ENCODE measurements at regions not wholly inside any gene's neighbourhood (a gene's known extent, or its start where the extent isn't known, plus 50 kb on each side); places are given as distances from the start of the nearest gene placed in this dataset.
"Not testable (repeated sequence)": the region's sequence is repeated elsewhere in the genome, so short reads cannot be mapped to it uniquely, and the experiment has no call there.

- no peak for DNase-seq (ENCODE audit: extremely low read depth in 1 of 2, low read depth in 1 of 2)
These were observed 344.2 kb upstream of the CCNH start for GRCh38 chr5:87756951-87757350.

- no peak for DNase-seq (ENCODE audit: extremely low read depth in 1 of 2, low read depth in 1 of 2)
These were observed 342.6 kb upstream of the CCNH start for GRCh38 chr5:87755360-87755759.

GRCh38 chr5:87754009-87754757 is 341.5 kb upstream of the CCNH start:
- no peak for DNase-seq (ENCODE audit: extremely low read depth in 1 of 2, low read depth in 1 of 2)

DNA sequence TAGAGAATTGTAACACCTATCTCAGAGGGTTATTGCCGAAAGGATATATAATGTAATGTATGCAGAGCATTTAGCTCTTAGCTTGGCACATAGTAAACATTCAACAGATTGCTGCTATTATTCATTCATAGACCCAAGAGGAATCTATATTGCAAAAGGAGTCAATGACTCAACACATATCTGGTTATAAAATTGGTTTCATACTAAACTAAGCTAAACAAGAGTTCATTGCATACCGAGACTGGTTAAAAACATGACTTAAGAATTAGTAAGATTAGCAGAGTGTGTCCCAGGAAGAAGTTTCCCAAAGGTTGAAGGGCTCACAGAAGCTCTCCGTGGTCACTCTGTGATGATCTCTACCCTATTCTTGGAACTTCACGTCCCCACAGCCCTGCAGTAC is 339.6 kb upstream of the CCNH start:
- DNase-seq (ENCODE audit: extremely low read depth in 1 of 2, low read depth in 1 of 2), result no peak

GRCh38 chr5:87751824-87752223 is 339.1 kb upstream of the CCNH start:
- DNase-seq (ENCODE audit: extremely low read depth in 1 of 2, low read depth in 1 of 2), result no peak

DNA sequence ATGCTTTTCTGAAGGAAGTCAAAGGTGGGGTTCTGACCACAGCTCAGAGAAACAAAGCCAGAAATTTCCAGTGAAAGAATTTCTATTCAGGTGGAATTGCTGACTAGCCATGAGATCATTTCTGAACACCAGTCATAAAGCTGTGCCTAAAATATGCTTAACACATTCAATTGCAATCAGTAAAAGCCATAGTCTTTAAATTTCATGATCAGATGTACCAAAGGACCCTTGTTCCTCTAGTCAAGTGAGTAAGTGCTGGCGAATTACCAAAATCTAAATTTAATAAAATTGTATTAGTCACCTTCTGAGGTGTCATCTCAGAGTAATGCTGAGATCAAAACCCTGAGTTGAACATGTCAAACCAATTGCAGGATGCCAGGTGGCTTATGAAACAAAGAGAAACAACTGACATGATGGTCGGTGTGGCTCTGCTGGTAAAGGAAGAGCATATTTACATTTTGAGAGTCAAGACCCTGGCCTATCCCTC is 334.2 kb upstream of the CCNH start:
- no peak for DNase-seq (ENCODE audit: extremely low read depth in 1 of 2, low read depth in 1 of 2)

- no peak for DNase-seq (ENCODE audit: extremely low read depth in 1 of 2, low read depth in 1 of 2)
These were observed 333.6 kb upstream of the CCNH start for GRCh38 chr5:87746341-87746740.

DNA sequence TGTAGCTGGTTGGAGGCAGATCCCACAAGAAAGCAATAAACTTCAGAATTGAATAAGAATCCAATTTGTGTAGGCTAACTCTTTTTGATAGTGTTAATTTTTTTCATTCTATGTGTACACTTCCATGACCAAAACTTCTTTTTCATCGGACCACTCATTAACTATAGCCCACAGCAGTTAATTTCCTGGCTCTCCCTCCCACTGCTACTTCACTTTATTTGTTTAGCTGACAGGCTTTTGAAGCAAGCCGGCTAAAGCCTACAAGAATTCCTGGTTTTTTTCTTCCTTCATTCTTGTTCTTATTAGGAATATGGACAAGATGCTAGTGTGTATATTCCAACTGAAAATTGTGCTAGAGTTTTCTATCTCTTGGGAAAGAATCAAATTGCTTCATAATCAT is 329.2 kb upstream of the CCNH start:
- no peak for DNase-seq (ENCODE audit: extremely low read depth in 1 of 2, low read depth in 1 of 2)

DNA sequence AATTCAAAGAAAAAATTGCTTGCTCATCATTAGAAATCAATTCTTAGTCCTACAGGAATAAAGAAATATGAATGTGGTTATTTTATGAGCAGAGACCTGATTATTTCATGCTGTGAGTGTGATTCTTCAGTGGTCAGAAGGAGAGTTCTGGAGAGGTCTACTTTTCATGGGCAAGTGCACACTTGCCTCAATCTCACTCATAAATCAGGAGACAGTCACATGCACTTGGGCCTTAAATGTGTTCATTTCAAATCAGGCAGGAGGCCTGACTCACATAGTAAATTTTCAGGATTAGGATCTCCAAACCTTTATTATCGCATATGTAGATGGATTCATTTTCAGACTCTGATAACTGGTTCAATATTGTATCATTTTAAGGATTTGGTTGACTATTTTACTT is 323.2 kb upstream of the CCNH start:
- DNase-seq (ENCODE audit: extremely low read depth in 1 of 2, low read depth in 1 of 2), result no peak

GRCh38 chr5:87733897-87734296 is 321.2 kb upstream of the CCNH start:
- DNase-seq (ENCODE audit: extremely low read depth in 1 of 2, low read depth in 1 of 2), result no peak

- no peak for DNase-seq (ENCODE audit: extremely low read depth in 1 of 2, low read depth in 1 of 2)
These were observed 320.4 kb upstream of the CCNH start for GRCh38 chr5:87732875-87733768.

DNA sequence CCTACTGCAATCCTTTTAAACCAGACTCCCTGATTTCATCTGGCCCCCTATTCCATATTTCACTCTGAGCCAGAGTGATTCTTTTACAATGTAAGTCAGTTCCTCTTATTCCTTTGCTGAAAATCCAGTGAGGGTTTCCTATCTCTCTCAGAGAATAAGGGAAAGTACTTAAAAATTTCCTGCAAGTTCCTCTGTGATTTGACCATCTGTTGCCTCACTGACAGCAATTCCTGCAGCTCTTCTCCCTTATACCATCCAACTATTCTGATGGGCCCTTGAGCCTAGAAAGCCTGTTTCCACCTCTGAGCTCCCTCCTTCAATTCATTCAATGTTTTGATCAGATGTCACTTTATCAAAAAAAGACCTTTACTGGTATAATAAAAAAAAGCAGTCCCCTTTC is 317.1 kb upstream of the CCNH start:
- no peak for DNase-seq (ENCODE audit: extremely low read depth in 1 of 2, low read depth in 1 of 2)

- DNase-seq (ENCODE audit: extremely low read depth in 1 of 2, low read depth in 1 of 2), result no peak
These were observed 309.6 kb upstream of the CCNH start for GRCh38 chr5:87722286-87722685.

- not testable (repeated sequence) for DNase-seq (ENCODE audit: extremely low read depth in 1 of 2, low read depth in 1 of 2)
These were observed 305.6 kb upstream of the CCNH start for GRCh38 chr5:87718224-87718925.

DNA sequence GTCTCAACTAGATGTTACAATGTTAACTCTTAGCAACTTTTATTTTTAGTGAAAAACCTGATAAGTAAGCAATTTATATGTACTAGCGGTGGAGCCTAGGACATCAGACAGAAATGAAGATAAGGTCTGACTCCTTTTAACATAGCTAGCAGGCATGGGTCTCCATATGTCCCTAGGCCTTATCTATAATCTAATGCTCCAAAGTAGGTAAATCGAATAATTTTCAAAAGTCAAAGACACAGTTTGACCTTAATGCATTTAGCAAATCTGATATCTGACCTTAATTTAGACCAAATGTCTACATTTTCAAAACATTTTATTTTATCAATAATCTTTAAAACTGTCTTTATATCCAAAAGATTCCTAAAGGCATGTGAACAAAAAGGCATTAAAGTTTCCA is 305.0 kb upstream of the CCNH start:
- no peak for DNase-seq (ENCODE audit: extremely low read depth in 1 of 2, low read depth in 1 of 2)

GRCh38 chr5:87705876-87706275 is 293.1 kb upstream of the CCNH start:
- no peak for DNase-seq (ENCODE audit: extremely low read depth in 1 of 2, low read depth in 1 of 2)

DNA sequence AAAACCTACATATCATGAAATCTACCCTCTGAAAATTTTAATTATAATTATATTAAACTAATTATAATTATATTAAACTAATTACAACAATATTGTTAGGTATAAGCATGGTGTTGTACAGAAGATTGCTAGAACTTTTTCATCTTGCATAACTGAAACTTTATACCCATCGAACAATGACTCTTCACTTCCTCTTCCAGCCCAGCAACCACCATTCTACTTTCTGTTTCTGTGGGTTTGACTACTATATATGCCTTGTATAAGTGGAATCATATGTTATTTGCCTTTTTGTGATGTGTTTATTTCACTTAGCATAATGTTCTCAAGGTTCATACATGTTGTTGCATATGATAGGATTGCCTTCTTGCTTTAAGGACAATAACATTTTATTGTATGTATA is 274.2 kb upstream of the CCNH start:
- no peak for DNase-seq (ENCODE audit: extremely low read depth in 1 of 2, low read depth in 1 of 2)

GRCh38 chr5:87686018-87686417 is 273.3 kb upstream of the CCNH start:
- DNase-seq (ENCODE audit: extremely low read depth in 1 of 2, low read depth in 1 of 2), result no peak

DNA sequence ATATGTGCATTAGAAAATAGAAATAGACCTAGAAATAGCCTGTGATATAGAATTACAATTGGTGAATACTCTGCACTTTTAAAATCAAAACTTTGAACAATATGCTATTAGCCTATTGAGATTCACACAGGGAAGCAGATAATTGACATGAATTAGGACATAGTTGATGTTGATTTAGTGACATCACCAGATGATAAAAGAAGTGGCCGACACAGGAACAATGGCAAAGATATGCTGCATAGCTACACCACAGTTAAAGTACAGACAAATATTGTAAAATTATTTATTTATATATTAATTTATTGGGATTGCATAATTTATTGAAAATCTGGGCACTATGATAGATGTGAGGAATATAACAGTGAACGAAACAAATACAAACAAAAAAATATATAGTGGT is 261.5 kb upstream of the CCNH start:
- no peak for DNase-seq (ENCODE audit: extremely low read depth in 1 of 2, low read depth in 1 of 2)

- DNase-seq (ENCODE audit: extremely low read depth in 1 of 2, low read depth in 1 of 2), result no peak
These were observed 258.4 kb upstream of the CCNH start for GRCh38 chr5:87671146-87671545.

- no peak for DNase-seq (ENCODE audit: extremely low read depth in 1 of 2, low read depth in 1 of 2)
These were observed 252.4 kb upstream of the CCNH start for GRCh38 chr5:87665166-87665565.
